HEK293 (cell line): ENCODE measurements at regions not wholly inside any gene's neighbourhood (a gene's known extent, or its start where the extent isn't known, plus 50 kb on each side); places are given as distances from the start of the nearest gene placed in this dataset.

Source experiments
- CTCF ChIA-PET: fragments of 350-600 bp; formaldehyde crosslinking; extraction: SDS; loops from one replicate; lab custom pipeline; 2021; ENCODE audit warnings: antibody characterized with exemption; lab: Yijun Ruan, JAX
- POLR2A ChIA-PET: fragments of 300-600 bp; formaldehyde crosslinking; extraction: SDS; loops from one replicate; lab custom pipeline; 2020; ENCODE audit warnings: antibody characterized with exemption, inconsistent platforms; lab: Yijun Ruan, JAX
- H3K27ac ChIP-seq: fragments of 200-500 bp; sonication (Bioruptor generic); 2 replicates; pipeline ENCODE4 v1.5.1; 2014; ENCODE audit warnings: low read depth, low read length, control low read depth, inconsistent platforms; ENCODE audit errors: extremely low read depth
- H3K36me3 ChIP-seq, 2 experiments: fragments of 200-500 bp in 1 of 2; sonication (Bioruptor generic) in 1 of 2; 1 replicate in 1 of 2; 2 replicates in 1 of 2; pipeline ENCODE4 v1.5.1; 2014 to 2017; ENCODE audit warnings: inconsistent platforms in 2 of 2, low read length in 2 of 2; ENCODE audit not compliant: control insufficient read depth in 2 of 2, insufficient read depth in 1 of 2
- H3K4me1 ChIP-seq: fragments of 200-500 bp; sonication (Bioruptor generic); 2 replicates; pipeline ENCODE4 v1.5.1; 2014; ENCODE audit warnings: mild to moderate bottlenecking, low read length, inconsistent platforms; ENCODE audit not compliant: control insufficient read depth, insufficient read depth
- H3K4me3 ChIP-seq: 2 replicates; pipeline ENCODE4 v1.5.1; 2011; ENCODE audit warnings: low read depth, mild to moderate bottlenecking, control low read depth, low read length, moderate library complexity
- H3K9me3 ChIP-seq: fragments of 200-500 bp; sonication (Bioruptor generic); 2 replicates; pipeline ENCODE4 v1.5.1; 2014; ENCODE audit warnings: low read depth, low read length, inconsistent platforms; ENCODE audit not compliant: control insufficient read depth, insufficient read depth
- ATF2 ChIP-seq: fragments of 450-650 bp; formaldehyde crosslinking; IDR thresholded peaks from 2 replicates; pipeline ENCODE4 v1.5.1; 2016; ENCODE audit warnings: missing biosample characterization, missing genetic modification characterization, low read depth
- FEZF1 ChIP-seq: fragments of 450-650 bp; formaldehyde crosslinking; IDR thresholded peaks from 2 replicates; pipeline ENCODE4 v1.5.1; 2016; ENCODE audit warnings: missing biosample characterization, missing genetic modification characterization
- INSM2 ChIP-seq: fragments of 450-650 bp; formaldehyde crosslinking; IDR thresholded peaks from 2 replicates; pipeline ENCODE4 v1.5.1; 2016; ENCODE audit warnings: missing biosample characterization, missing genetic modification characterization
- KLF9 ChIP-seq: fragments of 450-650 bp; formaldehyde crosslinking; IDR thresholded peaks from 2 replicates; pipeline ENCODE4 v1.5.1; 2016; ENCODE audit warnings: missing biosample characterization, missing genetic modification characterization, low read depth
- OSR2 ChIP-seq: fragments of 450-650 bp; formaldehyde crosslinking; IDR thresholded peaks from 2 replicates; pipeline ENCODE4 v1.5.1; 2016; ENCODE audit warnings: missing biosample characterization, missing genetic modification characterization
- TRIM28 ChIP-seq: IDR thresholded peaks from 2 replicates; pipeline ENCODE4 v1.6.1; 2011; ENCODE audit warnings: low read length, control low read depth, borderline replicate concordance
- ZBTB26 ChIP-seq: fragments of 450-650 bp; formaldehyde crosslinking; optimal IDR thresholded peaks from 2 replicates; pipeline ENCODE3; 2016; ENCODE audit warnings: missing biosample characterization, mild to moderate bottlenecking, missing genetic modification characterization
- ZNF10 ChIP-seq: fragments of 450-650 bp; formaldehyde crosslinking; IDR thresholded peaks from 2 replicates; pipeline ENCODE4 v1.5.1; 2017; ENCODE audit warnings: missing biosample characterization, missing genetic modification characterization
- ZNF132 ChIP-seq: fragments of 450-650 bp; formaldehyde crosslinking; IDR thresholded peaks from 2 replicates; pipeline ENCODE4 v1.5.1; 2017; ENCODE audit warnings: missing biosample characterization, missing genetic modification characterization, borderline replicate concordance
- ZNF362 ChIP-seq: fragments of 450-650 bp; formaldehyde crosslinking; IDR thresholded peaks from 2 replicates; pipeline ENCODE4 v1.5.1; 2016; ENCODE audit warnings: missing biosample characterization, missing genetic modification characterization
- ZNF521 ChIP-seq: fragments of 450-650 bp; formaldehyde crosslinking; IDR thresholded peaks from 2 replicates; pipeline ENCODE4 v1.5.1; 2017; ENCODE audit warnings: missing biosample characterization, mild to moderate bottlenecking, missing genetic modification characterization
- ZNF555 ChIP-seq: fragments of 450-650 bp; formaldehyde crosslinking; conservative IDR thresholded peaks from 2 replicates; pipeline ENCODE4 v1.5.1; 2017; ENCODE audit warnings: missing biosample characterization, mild to moderate bottlenecking, missing genetic modification characterization, inconsistent platforms
- ZNF560 ChIP-seq: fragments of 450-650 bp; formaldehyde crosslinking; IDR thresholded peaks from 2 replicates; pipeline ENCODE4 v1.5.1; 2017; ENCODE audit warnings: missing biosample characterization, missing genetic modification characterization, borderline replicate concordance
- ZNF747 ChIP-seq: fragments of 450-650 bp; formaldehyde crosslinking; IDR thresholded peaks from 2 replicates; pipeline ENCODE4 v1.5.1; 2016; ENCODE audit warnings: missing biosample characterization, missing genetic modification characterization
- ZNF777 ChIP-seq: fragments of 450-650 bp; formaldehyde crosslinking; IDR thresholded peaks from 2 replicates; pipeline ENCODE4 v1.5.1; 2017; ENCODE audit warnings: missing biosample characterization, missing genetic modification characterization, borderline replicate concordance
- ZSCAN23 ChIP-seq: fragments of 450-650 bp; formaldehyde crosslinking; IDR thresholded peaks from 2 replicates; pipeline ENCODE4 v1.5.1; 2016; ENCODE audit warnings: missing biosample characterization, missing genetic modification characterization
- ZSCAN5A ChIP-seq: fragments of 450-650 bp; formaldehyde crosslinking; IDR thresholded peaks from 2 replicates; pipeline ENCODE4 v1.5.1; 2016; ENCODE audit warnings: missing biosample characterization, missing genetic modification characterization
- ZXDB ChIP-seq: fragments of 450-650 bp; formaldehyde crosslinking; IDR thresholded peaks from 2 replicates; pipeline ENCODE4 v1.5.1; 2016; ENCODE audit warnings: missing biosample characterization, missing genetic modification characterization

GRCh38 chr9:80156756-80157472 lies 585.1 kb downstream of the TLE4 start:
- Histone ChIP-seq H3K27ac (peak overlapping the region; percentile 26; the same call in 1 of the 2 replicates), H3K4me3 (no peak overlapping the region), H3K36me3 (no peaks in the 10 kb centered on the region), H3K9me3 (no peaks in the 10 kb centered on the region), H3K4me1 (no peaks in the 10 kb centered on the region)
- ChIA-PET POLR2A (interaction anchor here (0.6 kb wide), 1 partner anchor 180 kb away, joined by 3 read pairs; no protein-coding TSS in a partner anchor), CTCF (interaction anchor here (0.6 to 1.3 kb wide), 6 partner anchors 13 to 1027 kb away, joined by 3 to 5 read pairs (median 4); no protein-coding TSS in a partner anchor)
- no peak for TF ChIP-seq ZSCAN5A (tag by site-specific recombination)
- TF ChIP-seq ZSCAN23 (tag by site-specific recombination) = no peak
- TF ChIP-seq FEZF1 (tag by site-specific recombination) = peak; percentile 21; the same call in 1 of the 2 replicates

GRCh38 chr9:80156262-80156661 lies 584.5 kb downstream of the TLE4 start:
- TF ChIP-seq ZNF132 (tag by site-specific recombination) (no peak), OSR2 (tag by site-specific recombination) (no peak), INSM2 (tag by site-specific recombination) (no peak), ZNF560 (tag by site-specific recombination) (no peak), FEZF1 (tag by site-specific recombination) (no peak), ZNF362 (tag by site-specific recombination) (no peak)
- TF ChIP-seq, all 188 proteins: peak for 0
- Histone ChIP-seq H3K9me3 (no peaks in the 10 kb centered on the region), H3K36me3 (no peaks in the 10 kb centered on the region), H3K4me3 (no peak overlapping the region), H3K27ac (no peak overlapping the region), H3K4me1 (no peaks in the 10 kb centered on the region)
- CTCF ChIA-PET = no interaction called here
- POLR2A ChIA-PET = no interaction called here

GRCh38 chr9:80147866-80148265 lies 576.1 kb downstream of the TLE4 start:
- Histone ChIP-seq H3K4me1 (no peaks in the 10 kb centered on the region), H3K4me3 (no peak overlapping the region), H3K36me3 (no peaks in the 10 kb centered on the region), H3K9me3 (no peaks in the 10 kb centered on the region), H3K27ac (no peak overlapping the region)
- ChIA-PET POLR2A (no interaction called here), CTCF (interaction anchor here (0.9 kb wide), 1 partner anchor 384 kb away, joined by 3 read pairs; no protein-coding TSS in a partner anchor)
- TF ChIP-seq ZXDB = no peak
- peak; percentile 31; the same call in 1 of the 2 replicates for TF ChIP-seq TRIM28
- TF ChIP-seq, all 188 proteins: peak for 1

GRCh38 chr9:80146466-80146865 lies 574.7 kb downstream of the TLE4 start:
- ChIA-PET POLR2A (no interaction called here), CTCF (interaction anchor here (0.7 to 1.4 kb wide), 4 partner anchors 14 to 97 kb away, joined by 3 to 5 read pairs (median 4); no protein-coding TSS in a partner anchor)
- no peak overlapping the region for H3K4me3 ChIP-seq
- no peak overlapping the region for H3K27ac ChIP-seq
- H3K36me3 ChIP-seq = no peaks in the 10 kb centered on the region
- no peaks in the 10 kb centered on the region for H3K9me3 ChIP-seq
- no peaks in the 10 kb centered on the region for H3K4me1 ChIP-seq
- TF ChIP-seq ZNF777 (tag by site-specific recombination) (no peak), KLF9 (tag by site-specific recombination) (no peak), ZBTB26 (tag by site-specific recombination) (no peak), ZNF521 (tag by site-specific recombination) (no peak), ZNF555 (no peak), ATF2 (tag by site-specific recombination) (no peak), ZNF747 (tag by site-specific recombination) (no peak), ZNF10 (tag by site-specific recombination) (no peak)
